Hepatocyte (in vitro differentiated cells): ENCODE measurements at regions not wholly inside any gene's neighbourhood (a gene's known extent, or its start where the extent isn't known, plus 50 kb on each side); places are given as distances from the start of the nearest gene placed in this dataset.

Source experiments
- DNase-seq: peaks from one replicate; pipeline ENCODE4 v3.0.0-alpha.2; 2016; ENCODE audit warnings: low spot score
- H2AFZ ChIP-seq: fragments of 200-600 bp; sonication (generic); 2 replicates; pipeline ENCODE4 v1.6.0; 2016; ENCODE audit warnings: antibody characterized with exemption, mild to moderate bottlenecking
- H3K27ac ChIP-seq: fragments of 200-600 bp; sonication (generic); 2 replicates; pipeline ENCODE4 v1.5.1; 2016; ENCODE audit warnings: mild to moderate bottlenecking
- H3K27me3 ChIP-seq: fragments of 200-600 bp; sonication (generic); 2 replicates; pipeline ENCODE4 v1.6.1; 2016
- H3K36me3 ChIP-seq: fragments of 200-600 bp; sonication (generic); replicated peaks from 2 replicates; pipeline ENCODE4 v1.5.1; 2016; ENCODE audit warnings: low read depth; ENCODE audit not compliant: insufficient read depth
- H3K4me1 ChIP-seq: fragments of 200-600 bp; sonication (generic); 2 replicates; pipeline ENCODE4 v1.5.1; 2016; ENCODE audit warnings: mild to moderate bottlenecking, moderate library complexity; ENCODE audit not compliant: insufficient read depth
- H3K4me2 ChIP-seq: fragments of 200-600 bp; sonication (generic); 2 replicates; pipeline ENCODE4 v1.6.0; 2016
- H3K4me3 ChIP-seq: fragments of 200-600 bp; sonication (generic); 2 replicates; pipeline ENCODE4 v1.5.1; 2016; ENCODE audit warnings: mild to moderate bottlenecking
- H3K79me2 ChIP-seq: fragments of 200-600 bp; sonication (generic); 2 replicates; pipeline ENCODE4 v1.6.0; 2017; ENCODE audit warnings: mild to moderate bottlenecking
- H3K9me2 ChIP-seq: fragments of 200-600 bp; sonication (generic); replicated peaks from 2 replicates; pipeline ENCODE4 v1.6.0; 2017; ENCODE audit warnings: mild to moderate bottlenecking; ENCODE audit not compliant: insufficient read depth
- H3K9me3 ChIP-seq: fragments of 200-600 bp; sonication (generic); 2 replicates; pipeline ENCODE4 v1.5.1; 2016; ENCODE audit warnings: low read depth, mild to moderate bottlenecking
- H4K20me1 ChIP-seq: fragments of 200-600 bp; sonication (generic); 2 replicates; pipeline ENCODE4 v1.6.0; 2016; ENCODE audit warnings: mild to moderate bottlenecking; ENCODE audit not compliant: insufficient read depth, poor library complexity, severe bottlenecking
- CTCF ChIP-seq: fragments of 200-600 bp; sonication (generic); IDR thresholded peaks from 2 replicates; pipeline ENCODE4 v1.5.1; 2016; ENCODE audit warnings: antibody characterized with exemption, mild to moderate bottlenecking; ENCODE audit not compliant: poor library complexity
- EZH2 ChIP-seq: fragments of 200-600 bp; sonication (generic); IDR thresholded peaks from 2 replicates; pipeline ENCODE4 v1.6.1; 2016; ENCODE audit warnings: antibody characterized with exemption, mild to moderate bottlenecking, borderline replicate concordance
- EZH2phosphoT487 ChIP-seq: fragments of 200-600 bp; sonication (generic); IDR thresholded peaks from one replicate; pipeline ENCODE4 v1.6.1; 2018; ENCODE audit warnings: antibody characterized with exemption, mild to moderate bottlenecking, low read depth, moderate library complexity; ENCODE audit not compliant: unreplicated experiment, severe bottlenecking
- WGBS: methylation state at CpG from one replicate; pipeline ENCODE4 v1.1.6; 2016; ENCODE audit warnings: low lambda C conversion rate; ENCODE audit errors: missing lambda C conversion rate; 5-methylcytosine and 5-hydroxymethylcytosine counted together

DNA sequence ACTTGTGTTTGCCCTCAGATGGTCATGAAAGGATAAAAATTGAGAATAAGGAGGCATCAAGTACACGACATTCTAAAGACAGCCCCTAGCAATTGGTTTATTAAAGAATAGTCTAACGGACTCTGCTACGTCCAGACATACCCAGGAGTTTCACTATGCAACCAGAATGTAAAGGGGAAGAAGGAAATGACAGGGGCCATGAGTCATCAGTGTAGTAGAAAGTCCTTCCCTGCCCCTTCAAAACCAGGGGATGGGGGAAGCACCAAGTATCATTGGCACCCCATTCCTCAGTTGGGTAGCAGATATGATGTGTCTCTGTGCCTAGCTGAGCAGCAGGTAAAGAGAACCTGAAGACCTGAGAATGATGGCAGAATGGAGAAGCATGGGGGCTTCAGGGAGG lies 367.4 kb downstream of the IL20RB start:
- no peak for DNase-seq
- Histone ChIP-seq H3K79me2 (no peaks in the 10 kb centered on the region), H3K4me2 (no peak overlapping the region), H3K9me2 (no peaks in the 10 kb centered on the region), H3K36me3 (no peaks in the 10 kb centered on the region), H3K9me3 (no peaks in the 10 kb centered on the region), H3K4me3 (no peak overlapping the region), H3K27ac (no peak overlapping the region), H4K20me1 (no peaks in the 10 kb centered on the region), H3K4me1 (no peaks in the 10 kb centered on the region), H3K27me3 (no peaks in the 10 kb centered on the region), H2AFZ (no peak overlapping the region)
- WGBS: 79% methylated on average over 3 of the region's 3 CpGs
- no peak for TF ChIP-seq EZH2
- TF ChIP-seq EZH2phosphoT487: no peak
- no peak for TF ChIP-seq CTCF

GRCh38 chr3:137325934-137326333 lies 368.2 kb downstream of the IL20RB start:
- Histone ChIP-seq H3K9me2 (no peaks in the 10 kb centered on the region), H3K27ac (no peak overlapping the region), H2AFZ (no peak overlapping the region), H3K4me1 (no peaks in the 10 kb centered on the region), H3K9me3 (no peaks in the 10 kb centered on the region), H4K20me1 (no peaks in the 10 kb centered on the region), H3K36me3 (no peaks in the 10 kb centered on the region), H3K4me3 (no peak overlapping the region), H3K27me3 (no peaks in the 10 kb centered on the region), H3K79me2 (no peaks in the 10 kb centered on the region), H3K4me2 (no peak overlapping the region)
- no peak for DNase-seq
- WGBS: 73% methylated on average over 3 of the region's 3 CpGs
- TF ChIP-seq EZH2 (no peak), EZH2phosphoT487 (no peak), CTCF (no peak)

GRCh38 chr3:137329594-137329993 lies 371.8 kb downstream of the IL20RB start:
- 72% methylated on average over 5 of the region's 5 CpGs for WGBS
- no peak overlapping the region for H3K27ac ChIP-seq
- no peaks in the 10 kb centered on the region for H3K4me1 ChIP-seq
- H3K79me2 ChIP-seq: no peaks in the 10 kb centered on the region
- no peak overlapping the region for H2AFZ ChIP-seq
- no peak for TF ChIP-seq CTCF
- TF ChIP-seq EZH2: no peak
- TF ChIP-seq EZH2phosphoT487: no peak
- no peak for DNase-seq
- no peaks in the 10 kb centered on the region for H3K9me3 ChIP-seq
- H3K4me2 ChIP-seq: no peak overlapping the region
- no peaks in the 10 kb centered on the region for H3K27me3 ChIP-seq
- no peaks in the 10 kb centered on the region for H4K20me1 ChIP-seq
- H3K36me3 ChIP-seq: no peaks in the 10 kb centered on the region
- H3K4me3 ChIP-seq: no peak overlapping the region
- no peaks in the 10 kb centered on the region for H3K9me2 ChIP-seq

DNA sequence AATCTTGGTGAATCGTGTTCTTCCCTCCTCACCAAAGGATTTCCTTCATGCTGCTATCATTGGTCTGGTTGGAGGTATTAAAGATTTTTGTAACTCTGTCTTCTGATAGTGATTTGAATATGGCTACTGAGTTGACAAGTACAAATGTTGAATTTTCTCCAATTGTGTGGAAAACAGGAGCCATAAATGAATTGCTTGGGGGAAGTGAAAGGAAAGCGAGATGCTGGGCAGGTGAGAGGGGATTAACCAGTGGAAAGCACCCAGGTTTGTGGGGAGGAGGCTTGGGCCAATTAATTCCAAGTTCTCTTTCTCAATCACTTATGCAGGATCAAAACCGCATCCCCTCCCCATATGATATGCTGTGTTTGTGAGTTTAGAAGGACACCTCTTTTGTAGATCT lies 372.5 kb downstream of the IL20RB start:
- Histone ChIP-seq H3K4me1 (no peaks in the 10 kb centered on the region), H3K9me2 (no peaks in the 10 kb centered on the region), H3K27me3 (no peaks in the 10 kb centered on the region), H3K27ac (no peak overlapping the region), H3K36me3 (no peaks in the 10 kb centered on the region), H3K4me3 (no peak overlapping the region), H3K79me2 (no peaks in the 10 kb centered on the region), H4K20me1 (no peaks in the 10 kb centered on the region), H2AFZ (no peak overlapping the region), H3K9me3 (no peaks in the 10 kb centered on the region), H3K4me2 (no peak overlapping the region)
- 91% methylated on average over 3 of the region's 3 CpGs for WGBS
- DNase-seq: no peak
- TF ChIP-seq EZH2phosphoT487 (no peak), CTCF (no peak), EZH2 (no peak)
